ENCODE measurements at regions not wholly inside any gene's neighbourhood (a gene's known extent, or its start where the extent isn't known, plus 50 kb on each side); places are given as distances from the start of the nearest gene placed in this dataset.

- DNase-seq (ENCODE audit: low spot score): no peak
These were observed 73.9 kb downstream of the FOXD1 start for GRCh38 chr5:73374520-73375190.

- no peak for DNase-seq (ENCODE audit: low spot score)
These were observed 74.6 kb downstream of the FOXD1 start for GRCh38 chr5:73373814-73374510.

GRCh38 chr5:73370640-73371583 is 77.7 kb downstream of the FOXD1 start:
- no peak for DNase-seq (ENCODE audit: low spot score)

- DNase-seq (ENCODE audit: low spot score): no peak
These were observed 78.5 kb downstream of the FOXD1 start for GRCh38 chr5:73370095-73370494.

GRCh38 chr5:73369278-73369677 is 79.3 kb downstream of the FOXD1 start:
- no peak for DNase-seq (ENCODE audit: low spot score)

GRCh38 chr5:73367650-73368049 is 80.9 kb downstream of the FOXD1 start:
- no peak for DNase-seq (ENCODE audit: low spot score)

- DNase-seq (ENCODE audit: low spot score): no peak
These were observed 82.4 kb downstream of the FOXD1 start for GRCh38 chr5:73365990-73366667.

- no peak for DNase-seq (ENCODE audit: low spot score)
These were observed 83.2 kb downstream of the FOXD1 start for GRCh38 chr5:73365301-73365853.

- no peak for DNase-seq (ENCODE audit: low spot score)
These were observed 84.5 kb downstream of the FOXD1 start for GRCh38 chr5:73363911-73364730.

GRCh38 chr5:73359395-73359794 is 89.2 kb downstream of the FOXD1 start:
- no peak for DNase-seq (ENCODE audit: low spot score)

GRCh38 chr5:73358366-73358765 is 90.2 kb downstream of the FOXD1 start:
- DNase-seq (ENCODE audit: low spot score): no peak

GRCh38 chr5:73357576-73357975 is 91.0 kb downstream of the FOXD1 start:
- no peak for DNase-seq (ENCODE audit: low spot score)

GRCh38 chr5:73355108-73355507 is 93.5 kb downstream of the FOXD1 start:
- DNase-seq (ENCODE audit: low spot score): no peak

- DNase-seq (ENCODE audit: low spot score): no peak
These were observed 94.2 kb downstream of the FOXD1 start for GRCh38 chr5:73354406-73354805.

GRCh38 chr5:73352649-73353230 is 95.8 kb downstream of the FOXD1 start:
- no peak for DNase-seq (ENCODE audit: low spot score)

GRCh38 chr5:73352243-73352642 is 96.3 kb downstream of the FOXD1 start:
- no peak for DNase-seq (ENCODE audit: low spot score)

- no peak for DNase-seq (ENCODE audit: low spot score)
These were observed 97.0 kb downstream of the FOXD1 start for GRCh38 chr5:73351593-73351992.

GRCh38 chr5:73346878-73347408 is 101.6 kb downstream of the FOXD1 start:
- DNase-seq (ENCODE audit: low spot score): no peak

- DNase-seq (ENCODE audit: low spot score): no peak
These were observed 103.7 kb downstream of the FOXD1 start for GRCh38 chr5:73344835-73345234.

GRCh38 chr5:73339711-73340110 is 108.9 kb downstream of the FOXD1 start:
- DNase-seq (ENCODE audit: low spot score): no peak
